SK-N-SH treated with all-trans-retinoic acid at 6 μM for 48 hours (cell line): ENCODE measurements at regions not wholly inside any gene's neighbourhood (a gene's known extent, or its start where the extent isn't known, plus 50 kb on each side); places are given as distances from the start of the nearest gene placed in this dataset.

Experiments
- BACH2 ChIP-seq: fragments of 250-450 bp; sonication (Bioruptor Pico); IDR thresholded peaks from 2 replicates; pipeline ENCODE4 v1.9.0; 2021; ENCODE audit warnings: mild to moderate bottlenecking, borderline replicate concordance
- ESRRG ChIP-seq: fragments of 250-450 bp; sonication (Bioruptor Pico); IDR thresholded peaks from 2 replicates; pipeline ENCODE4 v1.6.1; 2021; ENCODE audit warnings: mild to moderate bottlenecking
- OSR1 ChIP-seq: fragments of 250-450 bp; sonication (Bioruptor Pico); IDR thresholded peaks from 2 replicates; pipeline ENCODE4 v1.8.0; 2022; ENCODE audit warnings: moderate library complexity, mild to moderate bottlenecking, inconsistent platforms
- PATZ1 ChIP-seq: fragments of 250-450 bp; sonication (Bioruptor Pico); IDR thresholded peaks from 2 replicates; pipeline ENCODE4 v1.8.0; 2020; ENCODE audit warnings: mild to moderate bottlenecking, moderate library complexity, borderline replicate concordance
- TCF4 ChIP-seq: fragments of 250-450 bp; sonication (Bioruptor Pico); IDR thresholded peaks from 2 replicates; pipeline ENCODE4 v1.8.0; 2021; ENCODE audit warnings: mild to moderate bottlenecking, moderate library complexity, borderline replicate concordance
- TSHZ2 ChIP-seq: fragments of 250-450 bp; sonication (Bioruptor Pico); IDR thresholded peaks from 2 replicates; pipeline ENCODE4 v1.5.0; 2020; ENCODE audit warnings: mild to moderate bottlenecking, moderate library complexity
- ZFP3 ChIP-seq: fragments of 250-450 bp; sonication (Bioruptor Pico); IDR thresholded peaks from 2 replicates; pipeline ENCODE4 v1.5.0; 2020; ENCODE audit warnings: mild to moderate bottlenecking, moderate library complexity
- ZNF70 ChIP-seq: fragments of 450-650 bp; formaldehyde crosslinking; IDR thresholded peaks from 2 replicates; pipeline ENCODE4 v1.5.0; 2020; ENCODE audit warnings: mild to moderate bottlenecking, moderate library complexity

- TF ChIP-seq ESRRG (CRISPR knock-in tag) = no peak
- TF ChIP-seq OSR1 (CRISPR knock-in tag) = no peak
- TF ChIP-seq PATZ1 (CRISPR knock-in tag) = no peak
- no peak for TF ChIP-seq TSHZ2 (CRISPR knock-in tag)
- TF ChIP-seq ZNF70 (CRISPR knock-in tag) = no peak
- no peak for TF ChIP-seq BACH2 (CRISPR knock-in tag)
- TF ChIP-seq ZFP3 (CRISPR knock-in tag) = no peak
- TF ChIP-seq TCF4 (CRISPR knock-in tag) = no peak
Observed at GRCh38 chr10:130621231-130621775, 485.1 kb downstream of the GLRX3 start.
